Inflammatory macrophage (primary cell): ENCODE measurements at regions not wholly inside any gene's neighbourhood (a gene's known extent, or its start where the extent isn't known, plus 50 kb on each side); places are given as distances from the start of the nearest gene placed in this dataset.

Experiments
- DNase-seq, 2 donors: peaks; one replicate each; pipeline ENCODE4 v3.0.0-alpha.2; 2020 to 2022

DNA sequence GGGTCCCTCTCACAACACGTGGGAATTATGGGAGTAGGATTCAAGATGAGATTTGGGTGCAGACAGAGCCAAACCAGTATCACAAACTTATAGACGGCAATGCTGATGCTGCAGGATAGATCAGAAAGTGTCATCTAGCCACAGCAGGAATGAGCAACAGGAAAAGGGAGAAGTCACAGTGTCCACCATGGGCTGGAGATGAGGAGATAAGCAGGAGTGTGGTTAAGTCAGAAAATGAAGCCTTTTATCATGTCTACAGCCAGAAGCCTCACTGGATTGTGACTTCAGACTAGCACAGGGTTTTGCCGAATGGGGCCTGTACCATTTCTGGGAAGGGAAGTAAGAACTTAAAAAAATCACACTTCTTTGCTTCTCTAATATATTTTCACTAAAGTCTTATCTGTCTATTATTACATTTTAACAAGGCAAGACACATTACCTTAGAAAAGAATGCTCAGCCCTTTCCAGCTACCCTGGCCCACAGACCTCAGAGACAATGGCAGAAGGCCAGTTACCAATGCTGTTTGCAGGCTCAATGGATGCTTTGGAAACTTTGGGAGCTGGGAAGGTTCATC is 490.2 kb upstream of the SALL1 start:
- DNase-seq, result no peak

DNA sequence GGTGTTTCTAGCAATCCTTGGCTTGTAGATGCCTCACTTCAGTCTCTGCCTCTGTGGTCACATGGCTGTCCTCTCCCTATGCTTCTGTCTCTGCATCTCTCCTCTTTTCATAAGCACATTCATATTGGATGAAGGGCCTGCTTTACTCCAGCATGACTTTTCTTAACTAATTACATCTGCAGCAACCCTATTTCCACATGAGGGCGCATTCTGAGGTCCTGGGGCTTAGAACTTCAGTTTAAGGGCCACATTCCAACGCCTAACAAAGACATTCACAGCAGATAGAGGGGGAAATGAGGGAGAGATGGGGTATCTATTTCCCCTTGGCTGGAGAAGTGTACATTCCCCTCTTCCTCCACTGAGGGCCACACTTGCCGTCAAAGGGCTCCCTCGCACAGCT is 489.1 kb upstream of the SALL1 start:
- no peak for DNase-seq

GRCh38 chr16:51638339-51639135 is 487.5 kb upstream of the SALL1 start:
- DNase-seq, result no peak

- no peak for DNase-seq
Measured at GRCh38 chr16:51637770-51638094, 486.7 kb upstream of the SALL1 start.

DNA sequence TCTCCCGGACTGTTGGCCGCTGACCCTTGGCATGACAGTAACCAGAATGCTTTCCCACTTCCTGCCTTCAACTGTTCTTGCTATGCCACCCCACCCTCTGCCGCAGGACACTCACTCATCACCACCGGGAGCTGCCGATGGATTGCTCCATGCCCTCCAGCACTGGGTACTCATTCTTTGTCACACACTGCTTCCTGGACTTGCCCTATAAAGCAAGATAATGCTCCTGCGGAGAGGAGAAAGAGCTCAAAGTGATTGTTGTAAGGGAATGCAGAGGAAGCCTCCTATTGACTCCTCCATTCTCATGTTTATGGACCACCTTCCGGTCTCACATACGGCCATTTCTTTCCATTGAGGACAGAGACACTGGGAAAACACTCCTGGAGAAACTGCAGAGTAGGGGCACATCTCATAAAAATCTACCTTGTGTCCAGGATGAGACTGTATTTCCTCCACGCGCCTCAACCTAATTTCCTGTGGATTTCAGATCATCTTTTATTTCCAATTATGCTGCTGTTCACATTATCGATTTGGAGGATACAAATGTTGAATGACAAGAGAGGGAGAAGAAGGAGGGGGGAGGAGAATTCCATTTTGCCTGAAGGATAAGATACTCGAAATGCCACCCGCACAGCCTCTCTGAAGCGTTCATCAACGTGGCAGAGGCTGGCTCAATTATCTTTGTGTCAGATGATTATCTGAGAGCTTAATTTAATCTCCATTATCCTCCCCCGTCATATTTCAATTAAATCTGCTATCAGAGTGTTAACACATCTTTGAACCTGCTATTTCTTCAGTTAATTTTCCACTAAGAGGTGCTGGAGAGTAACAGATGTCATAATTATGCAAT is 486.1 kb upstream of the SALL1 start:
- DNase-seq, result no peak

- DNase-seq, result no peak
Measured at GRCh38 chr16:51635181-51635580, 484.1 kb upstream of the SALL1 start.

DNA sequence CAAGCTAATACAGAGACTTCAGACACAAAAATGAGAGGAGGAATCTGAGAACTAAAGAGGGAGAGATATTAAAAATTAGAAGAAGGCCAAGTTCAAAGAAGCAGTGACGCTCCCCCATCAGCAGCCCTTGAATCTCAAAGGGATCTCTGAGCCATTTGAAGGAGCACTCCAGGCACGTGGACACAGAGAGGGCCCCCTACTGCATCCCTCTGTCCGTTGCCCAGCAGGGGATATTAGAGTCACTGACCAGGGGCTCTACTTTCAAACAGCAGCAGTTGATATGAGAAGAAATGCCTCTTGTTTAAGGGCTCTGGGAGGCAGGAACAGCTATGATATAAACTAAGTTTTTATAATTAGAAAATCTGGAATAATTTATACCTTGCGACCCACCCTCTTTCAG is 479.0 kb upstream of the SALL1 start:
- no peak for DNase-seq

DNA sequence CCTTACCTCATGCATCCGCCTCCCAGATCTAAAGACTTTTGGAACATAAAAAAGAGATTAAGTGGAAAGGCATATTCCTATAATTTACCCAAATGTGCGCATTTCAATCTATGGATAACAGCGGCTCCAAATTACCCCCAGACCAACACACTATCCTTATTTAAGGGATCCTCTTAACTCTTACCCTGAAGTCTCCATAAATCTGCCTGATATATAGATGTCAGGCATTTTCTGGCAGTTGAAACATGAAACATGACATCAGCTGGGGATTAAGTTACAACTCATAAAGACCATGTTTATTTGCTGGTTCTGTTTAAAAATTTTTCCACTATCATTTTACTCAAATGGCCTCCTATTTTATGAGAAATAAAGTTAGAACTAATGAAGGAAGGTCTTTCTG is 478.5 kb upstream of the SALL1 start:
- DNase-seq, result no peak

DNA sequence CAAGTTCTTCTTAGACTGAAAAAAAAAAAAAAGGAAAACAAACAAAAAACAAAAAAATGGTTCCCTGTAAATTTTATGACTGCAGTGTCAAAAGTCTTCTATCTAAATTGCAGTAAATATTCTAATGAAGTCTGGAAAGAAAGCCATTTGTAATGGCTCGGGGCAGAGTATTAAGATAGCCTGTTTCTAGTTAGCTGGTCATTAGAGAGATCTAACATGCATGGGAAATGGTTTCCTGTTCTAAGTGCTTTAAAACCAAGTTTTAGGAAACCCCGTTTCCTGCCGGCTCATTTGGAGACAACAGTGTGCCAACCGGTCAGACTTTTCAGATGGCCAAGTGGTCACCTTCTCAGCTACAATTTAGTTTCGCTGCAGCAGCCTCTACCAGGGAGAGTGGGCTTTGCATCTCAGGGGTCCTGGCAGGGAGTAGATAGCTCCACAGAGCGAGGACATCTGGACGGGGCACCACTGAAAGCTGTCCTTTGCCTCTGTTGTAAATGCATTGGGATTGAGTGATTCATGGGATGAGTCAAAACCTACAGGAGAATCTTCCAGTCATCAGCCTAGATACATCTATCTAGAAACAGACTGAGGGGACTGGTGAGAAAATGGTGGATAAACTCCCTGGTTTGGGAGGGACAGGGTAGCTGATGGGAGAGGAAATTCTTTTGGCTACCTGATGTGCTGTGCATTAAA is 473.2 kb upstream of the SALL1 start:
- no peak for DNase-seq

- DNase-seq, result no peak
Measured at GRCh38 chr16:51621610-51622009, 470.5 kb upstream of the SALL1 start.

DNA sequence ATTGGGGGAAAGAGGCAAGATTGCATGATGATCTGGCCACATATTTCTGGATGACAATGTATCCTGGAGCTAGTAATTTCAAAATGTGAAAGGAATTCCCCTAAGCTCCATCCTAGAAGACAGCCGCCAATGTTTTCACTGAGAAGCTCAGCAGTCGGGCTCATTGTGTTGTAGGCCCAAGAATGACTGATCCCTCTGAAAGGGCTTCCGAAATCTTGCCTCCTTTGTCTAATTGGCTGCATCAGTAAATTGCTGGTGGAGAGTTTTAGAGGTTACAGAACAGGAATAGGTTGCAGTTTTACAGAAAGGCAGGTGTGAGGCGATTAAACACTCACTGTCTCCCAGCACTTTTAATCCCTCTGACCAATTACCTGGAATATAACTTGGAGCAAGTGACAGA is 464.1 kb upstream of the SALL1 start:
- DNase-seq, result no peak

- DNase-seq, result no peak
Measured at GRCh38 chr16:51607201-51607651, 456.2 kb upstream of the SALL1 start.

DNA sequence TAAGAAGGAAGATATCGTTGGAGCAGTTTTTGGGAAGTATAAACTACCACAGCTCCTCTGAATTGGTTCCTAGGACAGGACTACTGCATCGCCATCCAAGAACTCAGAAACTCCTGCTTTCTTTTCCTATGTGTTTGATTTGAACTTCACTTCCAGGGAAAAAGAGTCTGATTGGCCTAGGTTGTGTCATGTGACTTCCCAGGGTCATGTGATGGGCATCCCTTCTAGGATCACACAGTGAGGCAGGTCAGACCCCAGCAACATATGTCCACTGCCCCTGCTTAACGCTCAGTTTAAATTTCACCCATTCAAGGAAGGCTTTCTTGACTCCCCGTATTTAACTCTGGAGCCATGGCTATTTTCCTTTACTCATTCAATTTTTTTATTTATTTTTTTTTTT is 445.2 kb upstream of the SALL1 start:
- no peak for DNase-seq

DNA sequence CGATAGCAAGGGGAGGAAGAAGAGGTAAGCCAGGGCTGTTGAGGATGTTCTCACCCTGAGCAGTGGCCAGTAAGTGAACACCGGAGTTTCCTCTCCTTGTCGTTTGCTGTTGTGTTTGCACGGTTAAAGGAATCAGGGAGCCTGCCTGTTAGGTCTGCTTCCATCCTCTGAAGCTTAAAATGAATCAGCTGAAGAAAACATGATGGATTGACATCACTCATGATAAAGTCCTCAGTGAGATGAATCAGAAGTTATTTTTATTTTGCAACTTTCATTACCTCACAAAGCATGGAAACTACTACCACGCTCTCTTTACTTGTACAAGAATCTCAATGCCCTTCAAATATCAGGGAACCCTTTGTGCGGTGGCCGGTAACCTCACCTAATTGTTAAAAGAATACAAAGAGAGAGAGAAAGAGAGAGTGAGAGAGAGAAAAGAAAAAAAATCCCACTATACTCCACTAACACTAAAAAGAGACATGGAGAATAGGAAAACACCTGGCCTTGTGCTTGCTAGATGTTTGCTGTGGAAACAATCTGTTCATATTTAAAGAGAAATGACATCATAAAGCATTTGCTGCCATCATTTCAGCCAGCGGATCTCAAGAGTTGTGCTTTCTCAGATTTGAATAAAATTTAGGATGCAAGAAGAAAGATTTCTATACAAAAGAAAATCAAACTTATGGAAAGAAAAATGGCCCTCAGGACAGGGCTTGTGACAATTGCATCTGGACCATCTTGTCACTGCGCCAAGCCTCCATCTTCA is 441.6 kb upstream of the SALL1 start:
- no peak for DNase-seq

DNA sequence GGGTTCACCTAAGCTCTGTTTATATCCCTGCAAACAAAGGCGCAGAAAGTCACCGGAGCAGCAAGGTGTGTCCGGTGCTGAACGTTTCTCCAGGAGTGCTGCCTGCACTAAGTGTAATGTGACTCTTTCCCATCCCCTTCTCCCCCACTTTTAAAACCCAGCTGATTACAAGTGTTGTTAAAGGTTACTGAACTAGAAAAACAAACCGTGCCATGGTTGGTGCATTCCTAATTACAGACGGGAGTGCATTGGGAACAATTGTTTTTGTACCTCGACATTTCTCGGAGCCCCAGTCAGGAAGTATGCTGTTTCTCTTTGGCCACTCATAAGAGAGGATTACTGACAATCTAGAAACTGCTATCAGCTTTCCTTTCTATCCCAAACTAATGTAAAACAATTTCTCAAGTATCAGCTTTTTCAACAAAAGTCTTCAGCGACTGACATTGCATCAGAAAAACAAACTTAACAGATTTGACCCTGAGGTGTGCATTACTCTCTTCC is 441.0 kb upstream of the SALL1 start:
- DNase-seq, result no peak

- no peak for DNase-seq
Measured at GRCh38 chr16:51591480-51591879, 440.4 kb upstream of the SALL1 start.

DNA sequence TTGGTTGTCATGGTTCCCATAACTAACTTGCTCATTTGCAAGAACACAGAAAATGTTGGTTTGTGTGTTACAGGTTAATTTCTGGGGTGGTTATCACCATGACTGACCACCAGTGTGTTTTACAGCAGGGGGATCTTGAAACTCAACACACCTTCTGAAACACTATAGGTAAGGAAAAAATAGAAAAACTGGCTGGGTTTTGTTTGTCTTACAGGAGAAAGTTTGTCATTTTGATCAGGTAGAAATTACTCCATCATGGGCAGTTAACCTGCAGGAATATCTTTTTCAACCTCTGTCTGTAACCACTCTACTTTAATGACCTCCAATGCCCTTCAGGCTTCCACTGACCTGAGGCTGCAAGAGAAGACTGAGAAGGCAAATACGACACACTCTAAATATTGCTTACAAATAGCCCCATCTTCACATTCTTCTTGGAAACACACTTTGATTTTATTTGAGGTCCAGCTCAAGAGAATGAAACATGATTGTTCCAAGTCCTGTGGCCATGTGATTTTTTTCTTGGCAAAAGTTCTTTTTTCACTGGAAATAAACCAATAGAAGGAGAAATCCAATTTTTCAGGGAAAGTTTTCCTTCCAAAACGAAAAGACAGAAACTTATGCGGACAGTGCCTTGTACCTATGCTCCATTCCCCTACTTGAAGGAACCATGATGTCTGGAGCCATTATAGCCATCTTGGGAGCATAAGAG is 428.7 kb upstream of the SALL1 start:
- no peak for DNase-seq

GRCh38 chr16:51577621-51578303 is 426.7 kb upstream of the SALL1 start:
- no peak for DNase-seq

DNA sequence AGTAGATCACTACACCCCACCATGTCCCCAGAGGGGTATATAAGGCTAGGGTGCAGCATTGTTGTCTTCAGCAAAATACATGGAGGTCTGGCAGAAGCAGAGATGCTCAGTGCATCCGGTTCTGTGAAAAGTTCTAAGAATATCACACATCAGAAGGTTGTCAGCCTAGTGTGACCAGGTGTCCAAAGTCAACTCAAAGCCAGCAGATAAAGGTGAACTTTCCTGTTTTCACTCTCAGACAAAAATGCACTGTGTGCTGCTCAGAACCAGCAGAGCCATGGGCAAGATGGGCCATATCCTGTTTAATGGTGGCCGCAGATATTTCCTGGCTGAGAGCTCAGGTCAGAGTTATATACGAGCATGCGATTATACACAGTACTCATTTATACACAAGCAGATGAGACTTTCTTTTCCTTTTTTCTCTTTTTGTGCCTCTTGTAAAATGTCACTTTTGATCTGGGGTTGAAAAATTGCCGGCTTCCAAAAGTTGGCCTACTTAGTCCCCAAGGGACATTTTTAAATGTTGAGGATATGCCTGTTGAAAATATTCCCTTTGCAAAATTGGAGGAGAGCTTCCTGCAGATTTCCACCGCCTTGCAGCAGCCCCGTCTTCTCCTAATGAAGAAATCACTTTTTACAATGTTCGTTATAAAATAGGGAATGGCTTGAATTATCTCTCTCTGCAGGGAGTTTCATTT is 425.6 kb upstream of the SALL1 start:
- DNase-seq, result no peak

DNA sequence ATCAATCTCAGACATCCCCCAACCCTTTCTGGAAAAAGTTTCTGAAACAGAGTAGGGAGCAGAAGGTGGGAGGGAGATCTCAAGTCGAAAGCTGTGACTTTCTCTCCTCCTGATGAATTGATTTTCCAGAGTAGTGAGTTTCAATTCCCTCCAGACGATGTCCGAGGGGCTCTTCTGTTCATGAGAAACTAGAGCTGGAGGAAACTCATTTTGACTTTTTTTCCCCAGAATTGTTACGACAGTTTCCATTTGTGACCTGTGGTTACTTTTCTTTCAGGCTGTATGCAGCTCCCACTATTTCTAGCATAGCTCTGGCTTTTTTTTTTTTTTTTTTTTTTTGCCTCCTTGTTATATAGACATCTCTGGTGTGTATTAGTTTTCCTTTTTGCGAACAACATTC is 422.1 kb upstream of the SALL1 start:
- no peak for DNase-seq
